ENCODE measurements at regions not wholly inside any gene's neighbourhood (a gene's known extent, or its start where the extent isn't known, plus 50 kb on each side); places are given as distances from the start of the nearest gene placed in this dataset.
A peak's percentile ranks its signal among the peaks of the same experiment; 100 is the strongest.

DNA sequence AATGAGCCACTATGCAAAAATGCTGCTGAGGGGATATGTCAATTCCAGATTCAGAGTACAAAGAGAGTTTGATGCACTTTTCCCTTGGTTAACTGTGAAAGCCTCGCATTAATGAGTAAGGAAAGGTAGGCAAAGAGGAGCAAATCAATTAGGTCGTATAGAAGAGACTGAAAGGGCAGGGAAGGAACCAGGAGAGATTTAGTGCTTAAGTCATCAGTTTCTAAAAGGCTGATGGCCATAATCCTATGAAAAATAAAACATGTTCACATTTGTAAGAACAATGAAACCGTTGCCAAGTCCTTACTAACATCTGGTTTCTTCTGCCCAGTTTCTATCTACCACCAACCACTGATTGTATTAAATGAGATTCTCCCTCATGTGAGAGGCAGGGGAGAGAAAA lies 118.4 kb upstream of the PALMD start:
- WGBS (ENCODE audit: low lambda C conversion rate): 26% methylated on average over 3 of the region's 3 CpGs

More for the DNA sequence above, 118.4 kb upstream of the PALMD start:
- Histone ChIP-seq H3K4me2 (ENCODE audit: low read depth, low read length) (no peak overlapping the region), H2AFZ (ENCODE audit: low read length) (no peak overlapping the region), H3K4me3 (replicated peaks in 1 of 3; ENCODE audit: insufficient read depth in 1 of 3, low read depth in 2 of 3, low read length in 3 of 3) (no peak overlapping the region), H3K36me3 (replicated peaks in 1 of 2; ENCODE audit: control insufficient read depth in 1 of 2, insufficient read depth in 2 of 2, low read length in 2 of 2) (no peaks in the 10 kb centered on the region), H4K20me1 (ENCODE audit: insufficient read depth, low read length) (no peaks in the 10 kb centered on the region), H3K27ac (ENCODE audit: extremely low read length, insufficient read depth, low read length) (no peak overlapping the region), H3K9ac (ENCODE audit: insufficient read depth, low read depth, low read length) (no peak overlapping the region), H3K9me3 (ENCODE audit: low read length) (no peaks in the 10 kb centered on the region), H3K79me2 (ENCODE audit: insufficient read depth, low read length) (no peaks in the 10 kb centered on the region), H3K27me3 (ENCODE audit: control insufficient read depth in 1 of 2, insufficient read depth in 2 of 2, low read length in 2 of 2) (no peaks in the 10 kb centered on the region), H3K4me1 (ENCODE audit: insufficient read depth, low read length) (peaks cover 16% of the 10 kb centered on the region; the same call in 1 of the 2 replicates)
- POLR2A ChIA-PET: no interaction called here
- DNase-seq (ENCODE audit: low spot score) (no peak), FAIRE-seq (no peak), ATAC-seq (no peak)
- intact Hi-C loops (cut with micrococcal nuclease; ENCODE audit: unreplicated experiment) (no loop called here), in situ Hi-C loops (cut with HindIII; ENCODE audit: extremely low pct_ligation_motif_present, low pct_unique_long_range_greater_than_20kb) (no loop called here)
- no TSS peak for BruUV-seq (replicated peaks)
- TF ChIP-seq ZBTB1 (CRISPR knock-in tag; IDR thresholded peaks at IDR 0.05; ENCODE audit: borderline replicate concordance) (no peak), MAFF (IDR thresholded peaks at IDR 0.05; ENCODE audit: low read depth, low read length) (peak; percentile 75), ZNF788 (CRISPR knock-in tag; IDR thresholded peaks at IDR 0.05; ENCODE audit: borderline replicate concordance) (no peak), MTF1 (CRISPR knock-in tag; IDR thresholded peaks at IDR 0.05) (no peak), TBL1XR1 (IDR thresholded peaks at IDR 0.05; ENCODE audit: borderline replicate concordance, low read length, partially characterized antibody) (no peak), ESRRA (CRISPR knock-in tag; IDR thresholded peaks at IDR 0.05; ENCODE audit: low read depth) (no peak), ZNF451 (CRISPR knock-in tag; IDR thresholded peaks at IDR 0.05) (no peak), FOXA1 (IDR thresholded peaks at IDR 0.05) (no peak), FOXA1 (CRISPR knock-in tag; IDR thresholded peaks at IDR 0.05) (no peak), ZNF484 (CRISPR knock-in tag; IDR thresholded peaks at IDR 0.05; ENCODE audit: borderline replicate concordance, low read depth) (no peak), RCOR2 (CRISPR knock-in tag; IDR thresholded peaks at IDR 0.05) (no peak), MAFK (conservative IDR thresholded peaks at IDR 0.05 in 1 of 2, IDR thresholded peaks at IDR 0.05 in 1 of 2; ENCODE audit: low read length in 2 of 2) (peak; percentile 74 to 86), PAX8 (CRISPR knock-in tag; IDR thresholded peaks at IDR 0.05; ENCODE audit: borderline replicate concordance) (no peak), GRHL1 (CRISPR knock-in tag; conservative IDR thresholded peaks at IDR 0.05) (no peak)
- TF ChIP-seq, protein P1, sequence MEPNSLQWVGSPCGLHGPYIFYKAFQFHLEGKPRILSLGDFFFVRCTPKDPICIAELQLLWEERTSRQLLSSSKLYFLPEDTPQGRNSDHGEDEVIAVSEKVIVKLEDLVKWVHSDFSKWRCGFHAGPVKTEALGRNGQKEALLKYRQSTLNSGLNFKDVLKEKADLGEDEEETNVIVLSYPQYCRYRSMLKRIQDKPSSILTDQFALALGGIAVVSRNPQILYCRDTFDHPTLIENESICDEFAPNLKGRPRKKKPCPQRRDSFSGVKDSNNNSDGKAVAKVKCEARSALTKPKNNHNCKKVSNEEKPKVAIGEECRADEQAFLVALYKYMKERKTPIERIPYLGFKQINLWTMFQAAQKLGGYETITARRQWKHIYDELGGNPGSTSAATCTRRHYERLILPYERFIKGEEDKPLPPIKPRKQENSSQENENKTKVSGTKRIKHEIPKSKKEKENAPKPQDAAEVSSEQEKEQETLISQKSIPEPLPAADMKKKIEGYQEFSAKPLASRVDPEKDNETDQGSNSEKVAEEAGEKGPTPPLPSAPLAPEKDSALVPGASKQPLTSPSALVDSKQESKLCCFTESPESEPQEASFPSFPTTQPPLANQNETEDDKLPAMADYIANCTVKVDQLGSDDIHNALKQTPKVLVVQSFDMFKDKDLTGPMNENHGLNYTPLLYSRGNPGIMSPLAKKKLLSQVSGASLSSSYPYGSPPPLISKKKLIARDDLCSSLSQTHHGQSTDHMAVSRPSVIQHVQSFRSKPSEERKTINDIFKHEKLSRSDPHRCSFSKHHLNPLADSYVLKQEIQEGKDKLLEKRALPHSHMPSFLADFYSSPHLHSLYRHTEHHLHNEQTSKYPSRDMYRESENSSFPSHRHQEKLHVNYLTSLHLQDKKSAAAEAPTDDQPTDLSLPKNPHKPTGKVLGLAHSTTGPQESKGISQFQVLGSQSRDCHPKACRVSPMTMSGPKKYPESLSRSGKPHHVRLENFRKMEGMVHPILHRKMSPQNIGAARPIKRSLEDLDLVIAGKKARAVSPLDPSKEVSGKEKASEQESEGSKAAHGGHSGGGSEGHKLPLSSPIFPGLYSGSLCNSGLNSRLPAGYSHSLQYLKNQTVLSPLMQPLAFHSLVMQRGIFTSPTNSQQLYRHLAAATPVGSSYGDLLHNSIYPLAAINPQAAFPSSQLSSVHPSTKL (CRISPR knock-in tag; IDR thresholded peaks at IDR 0.05): no peak
- CTCF ChIA-PET (ENCODE audit: low intra/inter-chr PET ratio, low total read pairs): interaction anchor here (1.1 to 1.8 kb wide), 3 partner anchors 46 to 347 kb away, joined by 3 to 7 read pairs (median 6); no protein-coding TSS in a partner anchor
